ENCODE measurements at regions not wholly inside any gene's neighbourhood (a gene's known extent, or its start where the extent isn't known, plus 50 kb on each side); places are given as distances from the start of the nearest gene placed in this dataset.

- dilution Hi-C loops (cut with MboI; ENCODE audit: extremely low pct_ligation_motif_present, low sequenced_read_pairs), result no loop called here
- peaks cover 3% of the 10 kb centered on the region for H3K27me3 ChIP-seq (ENCODE audit: control insufficient read depth, extremely low read depth, insufficient read depth, low read length)
- no peaks in the 10 kb centered on the region for H4K20me1 ChIP-seq (ENCODE audit: control insufficient read depth, extremely low read depth, insufficient read depth, low read length)
- H3K27ac ChIP-seq (ENCODE audit: control insufficient read depth, insufficient read depth, low read length), result no peak overlapping the region
- no peak overlapping the region for H3K4me3 ChIP-seq (ENCODE audit: control insufficient read depth in 2 of 3, extremely low read depth in 1 of 3, insufficient read depth in 2 of 3, low read depth in 1 of 3, low read length in 3 of 3)
- FAIRE-seq (no peak), DNase-seq (ENCODE audit: low read depth, low spot score) (no peak)
- no peaks in the 10 kb centered on the region for H3K9me1 ChIP-seq (ENCODE audit: control insufficient read depth, extremely low read depth, insufficient read depth, low read length)
- no peak overlapping the region for H3K4me2 ChIP-seq (ENCODE audit: control insufficient read depth, extremely low read depth, insufficient read depth, low read depth, low read length)
- no peaks in the 10 kb centered on the region for H3K9me3 ChIP-seq (ENCODE audit: control insufficient read depth, low read depth, low read length)
- TF ChIP-seq CTCF (optimal IDR thresholded peaks at IDR 0.05 in 1 of 3, IDR thresholded peaks at IDR 0.05 in 1 of 3, conservative IDR thresholded peaks at IDR 0.05 in 1 of 3; ENCODE audit: extremely low read depth in 1 of 3, insufficient read depth in 2 of 3, low read length in 3 of 3), result no peak
- H3K79me2 ChIP-seq (ENCODE audit: control insufficient read depth, insufficient read depth, low read length), result no peaks in the 10 kb centered on the region
- no peak overlapping the region for H3K9ac ChIP-seq (ENCODE audit: control insufficient read depth, extremely low read depth, insufficient read depth, low read length)
- no peak overlapping the region for H2AFZ ChIP-seq (ENCODE audit: control insufficient read depth, low read length)
- no peaks in the 10 kb centered on the region for H3K36me3 ChIP-seq (ENCODE audit: control insufficient read depth in 2 of 2, extremely low read depth in 1 of 2, insufficient read depth in 2 of 2, low read length in 2 of 2)
- no peaks in the 10 kb centered on the region for H3K4me1 ChIP-seq (ENCODE audit: control insufficient read depth, extremely low read depth, insufficient read depth, low read length)
These were observed 197.5 kb upstream of the RAB6C start for GRCh38 chr2:129781749-129782632.

- no peak overlapping the region for H3K27ac ChIP-seq (ENCODE audit: control insufficient read depth, insufficient read depth, low read length)
- no peak overlapping the region for H3K4me2 ChIP-seq (ENCODE audit: control insufficient read depth, extremely low read depth, insufficient read depth, low read depth, low read length)
- no peaks in the 10 kb centered on the region for H3K9me3 ChIP-seq (ENCODE audit: control insufficient read depth, low read depth, low read length)
- H3K79me2 ChIP-seq (ENCODE audit: control insufficient read depth, insufficient read depth, low read length), result no peaks in the 10 kb centered on the region
- peaks cover 3% of the 10 kb centered on the region for H3K27me3 ChIP-seq (ENCODE audit: control insufficient read depth, extremely low read depth, insufficient read depth, low read length)
- H3K4me3 ChIP-seq (ENCODE audit: control insufficient read depth in 2 of 3, extremely low read depth in 1 of 3, insufficient read depth in 2 of 3, low read depth in 1 of 3, low read length in 3 of 3), result no peak overlapping the region
- TF ChIP-seq CTCF (optimal IDR thresholded peaks at IDR 0.05 in 1 of 3, IDR thresholded peaks at IDR 0.05 in 1 of 3, conservative IDR thresholded peaks at IDR 0.05 in 1 of 3; ENCODE audit: extremely low read depth in 1 of 3, insufficient read depth in 2 of 3, low read length in 3 of 3) (no peak), EZH2 (IDR thresholded peaks at IDR 0.05; ENCODE audit: low read length) (no peak)
- no peaks in the 10 kb centered on the region for H3K9me1 ChIP-seq (ENCODE audit: control insufficient read depth, extremely low read depth, insufficient read depth, low read length)
- H4K20me1 ChIP-seq (ENCODE audit: control insufficient read depth, extremely low read depth, insufficient read depth, low read length), result no peaks in the 10 kb centered on the region
- dilution Hi-C loops (cut with MboI; ENCODE audit: extremely low pct_ligation_motif_present, low sequenced_read_pairs), result no loop called here
- H3K36me3 ChIP-seq (ENCODE audit: control insufficient read depth in 2 of 2, extremely low read depth in 1 of 2, insufficient read depth in 2 of 2, low read length in 2 of 2), result no peaks in the 10 kb centered on the region
- H3K4me1 ChIP-seq (ENCODE audit: control insufficient read depth, extremely low read depth, insufficient read depth, low read length), result no peaks in the 10 kb centered on the region
- FAIRE-seq, result no peak
- no peak overlapping the region for H2AFZ ChIP-seq (ENCODE audit: control insufficient read depth, low read length)
- no peak overlapping the region for H3K9ac ChIP-seq (ENCODE audit: control insufficient read depth, extremely low read depth, insufficient read depth, low read length)
- no peak for DNase-seq (ENCODE audit: low read depth, low spot score)
These were observed 196.9 kb upstream of the RAB6C start for GRCh38 chr2:129782633-129782990.
